Astrocyte (in vitro differentiated cells and primary cell): ENCODE measurements at regions not wholly inside any gene's neighbourhood (a gene's known extent, or its start where the extent isn't known, plus 50 kb on each side); places are given as distances from the start of the nearest gene placed in this dataset.

ENCODE experiments used
- DNase-seq: peaks from one replicate; pipeline ENCODE4 v3.0.0-alpha.2; 2010; ENCODE audit warnings: low read depth
- FAIRE-seq: peaks from 2 replicates; lab custom pipeline; 2011; peaks lifted over from hg19 to GRCh38; lab: Jason Lieb, UNC
- H2AFZ ChIP-seq: 2 replicates; pipeline ENCODE4 v1.6.0; 2012; ENCODE audit warnings: low read depth, low read length, inconsistent platforms
- H3K27ac ChIP-seq: 2 replicates; pipeline ENCODE4 v1.5.1; 2011; ENCODE audit warnings: low read depth, low read length, inconsistent platforms
- H3K27me3 ChIP-seq: 2 replicates; pipeline ENCODE4 v1.6.0; 2011; ENCODE audit warnings: low read length, inconsistent platforms; ENCODE audit not compliant: insufficient read depth
- H3K36me3 ChIP-seq: 2 replicates; pipeline ENCODE4 v1.5.1; 2011; ENCODE audit warnings: low read length, inconsistent platforms; ENCODE audit not compliant: insufficient read depth
- H3K4me1 ChIP-seq: 2 replicates; pipeline ENCODE4 v1.5.1; 2011; ENCODE audit warnings: low read length, inconsistent platforms; ENCODE audit not compliant: insufficient read depth
- H3K4me2 ChIP-seq: 2 replicates; pipeline ENCODE4 v1.6.0; 2012; ENCODE audit warnings: low read length, inconsistent platforms
- H3K4me3 ChIP-seq: 2 replicates; pipeline ENCODE4 v1.5.1; 2011; ENCODE audit warnings: low read depth, mild to moderate bottlenecking, low read length, inconsistent platforms; ENCODE audit not compliant: insufficient read depth
- H3K79me2 ChIP-seq: 2 replicates; pipeline ENCODE4 v1.6.0; 2012; ENCODE audit warnings: mild to moderate bottlenecking, low read length, inconsistent platforms; ENCODE audit not compliant: insufficient read depth
- H3K9ac ChIP-seq: 2 replicates; pipeline ENCODE4 v1.6.0; 2012; ENCODE audit warnings: mild to moderate bottlenecking, low read length, inconsistent platforms
- H3K9me3 ChIP-seq: 2 replicates; pipeline ENCODE4 v1.5.1; 2012; ENCODE audit warnings: low read depth, mild to moderate bottlenecking, low read length, inconsistent platforms; ENCODE audit not compliant: insufficient read depth
- H4K20me1 ChIP-seq: 2 replicates; pipeline ENCODE4 v1.6.0; 2012; ENCODE audit warnings: low read length, inconsistent platforms; ENCODE audit not compliant: insufficient read depth
- H3K27ac Mint-ChIP-seq: one replicate; pipeline ENCODE4 v1.8.0; 2021; ENCODE audit warnings: mild to moderate bottlenecking, mixed read lengths; ENCODE audit not compliant: unreplicated experiment
- H3K27me3 Mint-ChIP-seq: one replicate; pipeline ENCODE4 v1.8.0; 2021; ENCODE audit warnings: low read depth, mixed read lengths; ENCODE audit not compliant: unreplicated experiment
- H3K36me3 Mint-ChIP-seq: one replicate; pipeline ENCODE4 v1.8.0; 2021; ENCODE audit warnings: low read depth, mixed read lengths; ENCODE audit not compliant: unreplicated experiment
- H3K4me1 Mint-ChIP-seq: one replicate; pipeline ENCODE4 v1.8.0; 2021; ENCODE audit warnings: low read depth, mixed read lengths; ENCODE audit not compliant: unreplicated experiment
- H3K4me3 Mint-ChIP-seq: one replicate; pipeline ENCODE4 v1.8.0; 2021; ENCODE audit warnings: mild to moderate bottlenecking, moderate library complexity, mixed read lengths; ENCODE audit not compliant: unreplicated experiment
- H3K9me3 Mint-ChIP-seq: one replicate; pipeline ENCODE4 v1.8.0; 2021; ENCODE audit warnings: mild to moderate bottlenecking, mixed read lengths; ENCODE audit not compliant: unreplicated experiment
- CTCF ChIP-seq: IDR thresholded peaks from 2 replicates; pipeline ENCODE4 v1.5.1; 2011; ENCODE audit warnings: low read depth, mild to moderate bottlenecking, inconsistent platforms, low read length, moderate library complexity; ENCODE audit not compliant: insufficient read depth
- EZH2 ChIP-seq: IDR thresholded peaks from 2 replicates; pipeline ENCODE4 v1.6.1; 2012; ENCODE audit warnings: mild to moderate bottlenecking, low read length, inconsistent platforms; ENCODE audit not compliant: insufficient read depth

GRCh38 chr7:115749924-115750323 lies 280.6 kb downstream of the TFEC start:
- no peaks in the 10 kb centered on the region for H3K4me1 Mint-ChIP-seq
- Histone ChIP-seq H3K36me3 (no peaks in the 10 kb centered on the region), H3K4me2 (no peak overlapping the region), H3K27me3 (no peaks in the 10 kb centered on the region), H3K9me3 (no peaks in the 10 kb centered on the region), H3K4me3 (no peak overlapping the region), H3K4me1 (no peaks in the 10 kb centered on the region), H3K9ac (no peak overlapping the region), H2AFZ (no peak overlapping the region), H3K27ac (no peak overlapping the region), H3K79me2 (no peaks in the 10 kb centered on the region), H4K20me1 (no peaks in the 10 kb centered on the region)
- FAIRE-seq (no peak), DNase-seq (peak; percentile 33)
- no peak overlapping the region for H3K4me3 Mint-ChIP-seq
- no peaks in the 10 kb centered on the region for H3K9me3 Mint-ChIP-seq
- H3K27ac Mint-ChIP-seq, result no peak overlapping the region
- TF ChIP-seq CTCF, result no peak
- TF ChIP-seq EZH2, result no peak
- H3K36me3 Mint-ChIP-seq, result no peaks in the 10 kb centered on the region
- H3K27me3 Mint-ChIP-seq, result no peaks in the 10 kb centered on the region

DNA sequence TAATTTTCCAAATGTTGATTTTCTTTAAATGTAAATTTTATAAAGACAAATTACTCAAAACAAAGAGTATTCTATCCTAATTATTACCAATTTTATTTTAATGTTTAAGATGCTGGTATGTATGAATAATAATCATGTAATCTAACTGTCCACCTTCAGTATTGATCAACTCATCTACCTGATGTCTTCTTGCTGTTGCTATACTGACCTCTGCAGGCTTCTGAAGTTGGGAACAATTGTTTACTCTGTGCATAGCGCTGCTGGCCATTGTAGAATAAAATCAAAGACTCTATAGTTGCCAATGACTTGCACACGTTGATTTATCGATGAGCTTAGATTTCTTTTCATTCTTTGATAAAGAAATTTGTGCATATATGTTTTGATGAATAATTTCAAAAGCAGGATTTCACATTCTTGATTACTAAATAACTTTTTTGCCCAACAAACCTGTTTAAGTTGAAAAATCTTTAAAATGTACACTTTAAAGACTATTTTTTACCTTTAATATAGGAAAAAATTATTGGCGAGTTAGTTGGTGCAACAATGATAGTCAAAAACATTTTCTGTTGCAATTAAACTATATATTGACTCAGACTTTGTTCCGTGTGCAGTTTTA lies 282.3 kb downstream of the TFEC start:
- Mint-ChIP-seq H3K27me3 (no peaks in the 10 kb centered on the region), H3K27ac (no peak overlapping the region), H3K4me3 (no peak overlapping the region), H3K4me1 (no peaks in the 10 kb centered on the region), H3K36me3 (no peaks in the 10 kb centered on the region), H3K9me3 (no peaks in the 10 kb centered on the region)
- Histone ChIP-seq H3K4me3 (no peak overlapping the region), H2AFZ (no peak overlapping the region), H3K27me3 (no peaks in the 10 kb centered on the region), H3K4me2 (no peak overlapping the region), H3K79me2 (no peaks in the 10 kb centered on the region), H4K20me1 (no peaks in the 10 kb centered on the region), H3K4me1 (no peaks in the 10 kb centered on the region), H3K9ac (no peak overlapping the region), H3K36me3 (no peaks in the 10 kb centered on the region), H3K9me3 (no peaks in the 10 kb centered on the region), H3K27ac (no peak overlapping the region)
- FAIRE-seq, result no peak
- no peak for TF ChIP-seq EZH2
- peak; percentile 18 for TF ChIP-seq CTCF
- no peak for DNase-seq

DNA sequence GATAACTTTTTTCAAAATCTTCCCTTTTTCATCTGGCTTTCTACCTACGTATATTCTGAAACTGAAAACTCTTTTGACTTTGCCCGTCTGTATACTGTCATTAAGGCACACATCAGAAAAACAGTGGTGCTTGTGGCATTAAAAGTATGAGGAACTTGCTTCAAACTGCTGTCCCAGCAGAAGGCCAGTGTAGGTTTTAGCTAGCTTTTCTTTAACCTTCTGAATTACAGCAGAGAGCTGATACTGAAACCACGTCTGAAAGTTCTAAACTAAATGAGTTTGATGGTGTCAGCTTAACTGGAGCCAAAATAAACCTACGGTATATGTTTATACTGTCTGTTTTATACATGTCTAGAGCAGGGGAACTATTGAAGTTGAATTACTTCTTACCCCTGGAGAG lies 283.4 kb downstream of the TFEC start:
- Histone ChIP-seq H3K9me3 (no peaks in the 10 kb centered on the region), H3K79me2 (no peaks in the 10 kb centered on the region), H3K36me3 (no peaks in the 10 kb centered on the region), H3K4me1 (no peaks in the 10 kb centered on the region), H2AFZ (peak overlapping the region; percentile 65), H3K4me2 (no peak overlapping the region), H3K27me3 (no peaks in the 10 kb centered on the region), H3K9ac (no peak overlapping the region), H3K4me3 (no peak overlapping the region), H4K20me1 (no peaks in the 10 kb centered on the region), H3K27ac (no peak overlapping the region)
- Mint-ChIP-seq H3K36me3 (no peaks in the 10 kb centered on the region), H3K4me1 (no peaks in the 10 kb centered on the region), H3K9me3 (no peaks in the 10 kb centered on the region), H3K27me3 (no peaks in the 10 kb centered on the region), H3K4me3 (no peak overlapping the region), H3K27ac (no peak overlapping the region)
- DNase-seq (no peak), FAIRE-seq (no peak)
- TF ChIP-seq CTCF, result no peak
- no peak for TF ChIP-seq EZH2
